Sigmoid colon (tissue), 3 donors: ENCODE measurements at regions not wholly inside any gene's neighbourhood (a gene's known extent, or its start where the extent isn't known, plus 50 kb on each side); places are given as distances from the start of the nearest gene placed in this dataset.

Experiments used
- POLR2A ChIP-seq, 2 donors: fragments of 450-650 bp; IDR thresholded peaks; one replicate each; pipeline ENCODE4 v1.6.1; 2016; ENCODE audit warnings: antibody characterized with exemption in 2 of 2, mild to moderate bottlenecking in 2 of 2, moderate library complexity in 2 of 2
- TF ChIP-seq, protein P1 (sequence below), 4 experiments: fragments of 450-650 bp in 3 of 4; fragments of 200-600 bp in 1 of 4; IDR thresholded peaks; one replicate each; pipeline ENCODE4 v1.5.1; 2016 to 2019; ENCODE audit warnings: antibody characterized with exemption in 4 of 4, mild to moderate bottlenecking in 3 of 4, moderate library complexity in 2 of 4

DNA sequence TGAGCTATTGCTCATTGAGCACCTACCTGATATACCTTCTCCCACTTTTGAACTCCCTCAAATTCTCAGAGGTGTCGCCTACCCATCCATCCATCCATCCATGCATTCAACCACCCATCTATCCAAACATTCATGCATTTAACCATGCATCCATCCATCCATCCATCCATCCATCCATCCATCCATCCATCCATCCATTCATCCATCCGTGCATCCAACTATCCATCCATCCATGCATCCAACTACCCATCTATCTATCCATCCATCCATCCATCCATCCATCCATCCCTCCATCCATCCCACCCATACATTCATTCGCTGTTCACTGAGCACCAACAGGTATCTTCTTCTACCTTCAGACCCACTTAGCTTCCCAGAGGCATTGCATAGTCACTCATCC is 342.8 kb downstream of the CTTN start:
- no peak for TF ChIP-seq POLR2A (IDR thresholded peaks at IDR 0.05)
- TF ChIP-seq, protein P1, sequence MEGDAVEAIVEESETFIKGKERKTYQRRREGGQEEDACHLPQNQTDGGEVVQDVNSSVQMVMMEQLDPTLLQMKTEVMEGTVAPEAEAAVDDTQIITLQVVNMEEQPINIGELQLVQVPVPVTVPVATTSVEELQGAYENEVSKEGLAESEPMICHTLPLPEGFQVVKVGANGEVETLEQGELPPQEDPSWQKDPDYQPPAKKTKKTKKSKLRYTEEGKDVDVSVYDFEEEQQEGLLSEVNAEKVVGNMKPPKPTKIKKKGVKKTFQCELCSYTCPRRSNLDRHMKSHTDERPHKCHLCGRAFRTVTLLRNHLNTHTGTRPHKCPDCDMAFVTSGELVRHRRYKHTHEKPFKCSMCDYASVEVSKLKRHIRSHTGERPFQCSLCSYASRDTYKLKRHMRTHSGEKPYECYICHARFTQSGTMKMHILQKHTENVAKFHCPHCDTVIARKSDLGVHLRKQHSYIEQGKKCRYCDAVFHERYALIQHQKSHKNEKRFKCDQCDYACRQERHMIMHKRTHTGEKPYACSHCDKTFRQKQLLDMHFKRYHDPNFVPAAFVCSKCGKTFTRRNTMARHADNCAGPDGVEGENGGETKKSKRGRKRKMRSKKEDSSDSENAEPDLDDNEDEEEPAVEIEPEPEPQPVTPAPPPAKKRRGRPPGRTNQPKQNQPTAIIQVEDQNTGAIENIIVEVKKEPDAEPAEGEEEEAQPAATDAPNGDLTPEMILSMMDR (IDR thresholded peaks at IDR 0.05) = no peak
